Activated naive CD4-positive, alpha-beta T cell treated with anti-CD3 and anti-CD28 coated beads, Interleukin-2, amount 50 U/mL, for 72 hours (primary cell): ENCODE measurements at regions not wholly inside any gene's neighbourhood (a gene's known extent, or its start where the extent isn't known, plus 50 kb on each side); places are given as distances from the start of the nearest gene placed in this dataset.
"Not testable (repeated sequence)": the region's sequence is repeated elsewhere in the genome, so short reads cannot be mapped to it uniquely, and the experiment has no call there.

Source experiments
- ATAC-seq, 2 donors: fragments of 150-1000 bp; cut with Tn5 transposase; 2 replicates each; pipeline ENCODE4 v1.10.0; 2021; ENCODE audit warnings: mild to moderate bottlenecking in 2 of 2, moderate library complexity in 2 of 2
- DNase-seq, 2 donors: peaks; one replicate each; pipeline ENCODE4 v3.0.0; 2021 to 2022; ENCODE audit warnings: low spot score in 2 of 2
- H3K27ac Mint-ChIP-seq, 2 donors: one replicate each; pipeline ENCODE4 v1.8.0; 2022; ENCODE audit warnings: mild to moderate bottlenecking in 2 of 2, mixed read lengths in 2 of 2
- H3K36me3 Mint-ChIP-seq, 2 donors: one replicate each; pipeline ENCODE4 v1.8.0; 2022; ENCODE audit warnings: mixed read lengths in 2 of 2
- H3K9me3 Mint-ChIP-seq, 2 donors: one replicate each; pipeline ENCODE4 v1.8.0; 2022; ENCODE audit warnings: mixed read lengths in 2 of 2

DNA sequence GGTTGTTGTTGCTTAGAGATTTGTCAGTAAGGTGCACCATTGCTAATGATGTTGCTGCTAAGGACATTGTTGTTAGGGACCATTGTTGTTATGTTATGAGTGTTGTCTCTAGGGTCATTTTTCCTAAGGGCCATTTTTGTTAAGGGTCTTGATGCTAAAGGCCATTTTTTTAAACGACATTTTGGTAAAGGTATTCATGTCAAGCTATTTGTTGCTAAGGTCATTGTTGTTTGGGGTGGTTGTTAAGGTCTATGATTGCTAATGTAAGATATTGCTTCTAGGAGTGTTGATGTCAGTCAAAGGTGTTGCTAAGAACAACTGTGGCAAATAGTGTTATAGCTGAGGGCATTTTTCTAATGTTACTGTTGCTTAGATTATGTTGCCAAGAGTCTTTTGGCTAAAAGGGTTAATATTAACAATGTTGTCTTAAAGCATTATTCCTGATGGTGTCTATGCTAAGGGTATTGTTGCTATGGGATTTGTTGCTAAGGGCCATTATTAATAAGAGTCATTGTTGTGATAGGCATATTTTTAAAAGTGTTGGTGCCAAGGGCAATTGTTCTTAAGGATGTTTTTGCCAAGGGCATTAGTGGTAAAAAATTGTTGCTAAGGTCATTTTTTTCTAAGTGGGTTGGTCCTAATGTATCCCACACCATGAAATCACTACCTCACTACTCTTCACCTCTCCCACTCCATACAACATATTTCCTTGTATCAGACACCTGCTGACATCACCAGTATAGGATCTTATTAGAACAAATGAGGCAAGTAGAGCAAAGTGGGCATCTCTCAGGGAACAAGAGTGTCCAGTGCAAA, 56.2 kb downstream of the SPATA31A6 start:
- not testable (repeated sequence) for ATAC-seq, DNase-seq, H3K27ac Mint-ChIP-seq, H3K9me3 Mint-ChIP-seq, H3K36me3 Mint-ChIP-seq

DNA sequence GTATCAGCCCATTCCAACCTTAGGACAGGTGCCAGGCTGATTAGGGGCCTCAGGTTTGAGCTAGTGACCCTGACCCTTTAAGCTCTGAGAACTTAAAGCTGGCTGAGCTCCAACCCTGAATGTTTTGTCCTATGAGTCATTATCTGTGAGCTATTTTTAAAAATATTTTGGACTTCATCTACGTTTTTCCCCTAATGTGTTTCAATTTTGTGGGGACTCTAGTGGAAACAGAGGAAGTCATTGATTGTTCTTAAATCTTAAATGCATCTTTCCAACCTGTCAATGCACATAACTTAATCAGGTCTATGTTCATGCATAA, 56.8 kb downstream of the SPATA31A6 start:
- ATAC-seq, H3K27ac Mint-ChIP-seq, H3K9me3 Mint-ChIP-seq, H3K36me3 Mint-ChIP-seq, DNase-seq: not testable (repeated sequence)

DNA sequence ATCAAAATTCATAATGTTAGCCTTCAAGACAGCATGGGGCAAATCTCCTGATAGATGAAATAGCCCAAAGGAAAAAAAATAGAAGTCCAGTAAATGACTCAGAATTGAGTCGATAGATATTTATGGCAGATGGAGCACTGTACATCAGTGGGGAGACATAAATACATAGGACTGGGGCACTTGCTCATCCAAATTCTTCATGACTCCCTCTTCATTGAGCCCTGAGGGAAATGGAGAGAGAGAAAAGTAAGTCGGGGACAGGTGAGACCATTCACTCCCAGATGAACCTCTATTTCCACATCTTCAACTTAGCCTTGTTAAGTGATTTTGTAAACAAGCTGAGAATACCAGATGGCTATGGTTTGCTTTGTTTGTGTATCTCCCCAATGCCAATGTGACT, 59.8 kb downstream of the SPATA31A6 start:
- not testable (repeated sequence) for H3K9me3 Mint-ChIP-seq, H3K36me3 Mint-ChIP-seq, H3K27ac Mint-ChIP-seq, DNase-seq, ATAC-seq

- H3K27ac Mint-ChIP-seq, ATAC-seq, H3K36me3 Mint-ChIP-seq, H3K9me3 Mint-ChIP-seq, DNase-seq: not testable (repeated sequence)
Measured at GRCh38 chr9:42243822-42244221, 60.4 kb downstream of the SPATA31A6 start.

DNA sequence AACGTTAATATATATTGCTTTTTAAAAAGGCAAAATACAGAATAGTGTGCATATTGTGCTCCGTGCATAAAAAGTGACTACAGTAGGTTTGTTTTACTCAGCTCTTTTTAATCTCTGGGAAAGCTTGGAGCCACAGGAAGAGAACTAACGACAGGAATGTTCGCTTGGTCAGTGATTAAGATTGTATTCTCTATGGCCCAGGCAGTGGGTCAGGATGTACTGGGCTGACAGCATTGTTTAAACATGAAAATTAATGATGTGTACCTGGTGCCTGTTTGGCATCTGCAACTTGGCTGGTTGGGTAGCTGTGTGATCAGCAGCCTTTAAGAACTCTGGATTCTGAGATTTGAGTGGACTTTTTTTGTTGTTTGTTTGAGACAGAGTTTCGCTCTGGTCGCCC, 85.3 kb downstream of the SPATA31A6 start:
- not testable (repeated sequence) for DNase-seq, H3K36me3 Mint-ChIP-seq, ATAC-seq, H3K27ac Mint-ChIP-seq
- peaks cover 9 to 10% of the 10 kb centered on the region in 2 donors for H3K9me3 Mint-ChIP-seq

GRCh38 chr9:42269171-42269570, 85.7 kb downstream of the SPATA31A6 start:
- H3K36me3 Mint-ChIP-seq, ATAC-seq, H3K9me3 Mint-ChIP-seq, H3K27ac Mint-ChIP-seq, DNase-seq: not testable (repeated sequence)

GRCh38 chr9:42273191-42273590, 89.7 kb downstream of the SPATA31A6 start:
- not testable (repeated sequence) for ATAC-seq, H3K36me3 Mint-ChIP-seq, H3K27ac Mint-ChIP-seq, H3K9me3 Mint-ChIP-seq, DNase-seq

DNA sequence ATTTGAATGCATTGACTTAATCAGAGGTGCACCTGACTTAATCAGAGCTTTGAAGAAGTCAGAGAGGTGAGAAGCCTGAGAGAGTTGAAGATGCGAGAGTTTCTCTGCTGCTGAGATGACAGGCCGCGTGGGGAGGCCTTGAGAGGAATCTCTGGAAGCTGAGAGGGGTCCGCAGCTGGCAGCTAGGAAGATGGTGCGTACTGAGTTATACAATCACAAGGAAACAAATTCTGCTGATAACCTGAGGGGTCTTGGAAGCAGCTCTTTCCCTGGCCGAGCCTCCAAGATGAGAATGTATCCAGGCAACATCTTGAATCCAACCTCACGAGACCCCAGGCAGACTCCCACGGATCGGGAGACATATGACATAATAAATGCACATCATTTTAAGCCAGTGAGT, 91.7 kb downstream of the SPATA31A6 start:
- Mint-ChIP-seq H3K36me3 (no peaks in the 10 kb centered on the region), H3K27ac (no peak overlapping the region), H3K9me3 (no peaks in the 10 kb centered on the region)
- DNase-seq (no peak), ATAC-seq (no peak)

DNA sequence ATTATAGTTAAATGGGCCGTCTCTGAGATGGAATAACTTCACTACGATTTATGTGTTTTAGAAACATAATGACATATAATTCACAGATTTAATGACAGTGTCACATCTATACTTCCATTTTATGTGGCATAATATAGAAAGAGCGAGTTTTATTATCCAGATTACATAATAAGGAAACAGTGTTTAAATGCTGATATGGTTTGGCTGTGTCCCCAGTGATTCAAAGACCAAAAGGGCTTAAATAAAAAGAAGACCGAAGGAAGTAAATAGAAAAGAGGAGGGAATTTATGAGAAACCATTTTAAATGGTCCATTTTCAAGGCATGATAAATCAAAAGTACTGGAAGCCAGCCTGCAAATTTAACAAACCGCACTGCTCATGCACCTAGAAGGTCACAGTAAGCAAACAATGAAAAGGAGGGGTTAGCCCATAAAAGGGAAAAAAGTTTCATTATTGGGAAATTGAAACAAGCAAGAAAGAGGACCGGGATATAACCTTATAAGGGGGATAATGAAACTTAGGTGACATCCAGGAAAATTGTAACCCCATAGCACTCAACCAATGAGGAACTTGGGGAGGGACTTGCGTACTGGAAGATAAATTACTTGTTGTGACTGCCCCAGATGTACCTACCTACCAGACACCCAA, 99.2 kb downstream of the SPATA31A6 start:
- H3K36me3 Mint-ChIP-seq, DNase-seq, H3K9me3 Mint-ChIP-seq, ATAC-seq, H3K27ac Mint-ChIP-seq: not testable (repeated sequence)

DNA sequence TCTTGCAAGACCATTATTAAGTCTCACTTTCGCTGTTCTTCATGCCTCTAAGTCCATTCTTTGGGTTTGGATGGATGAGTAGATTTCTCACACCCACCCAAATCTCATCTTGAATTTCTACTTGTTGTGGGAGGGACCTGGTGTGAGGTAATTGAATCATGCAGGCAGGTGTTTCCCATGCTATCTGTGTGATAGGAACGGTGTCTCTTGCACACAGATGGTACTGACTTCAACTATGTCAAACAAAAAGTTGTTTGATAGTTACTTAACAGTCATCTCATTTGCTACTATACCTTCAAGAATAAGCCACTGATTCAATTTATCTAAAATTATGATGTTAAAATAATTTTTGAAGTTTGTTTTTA, 99.7 kb downstream of the SPATA31A6 start:
- H3K36me3 Mint-ChIP-seq, ATAC-seq, H3K9me3 Mint-ChIP-seq, DNase-seq, H3K27ac Mint-ChIP-seq: not testable (repeated sequence)

DNA sequence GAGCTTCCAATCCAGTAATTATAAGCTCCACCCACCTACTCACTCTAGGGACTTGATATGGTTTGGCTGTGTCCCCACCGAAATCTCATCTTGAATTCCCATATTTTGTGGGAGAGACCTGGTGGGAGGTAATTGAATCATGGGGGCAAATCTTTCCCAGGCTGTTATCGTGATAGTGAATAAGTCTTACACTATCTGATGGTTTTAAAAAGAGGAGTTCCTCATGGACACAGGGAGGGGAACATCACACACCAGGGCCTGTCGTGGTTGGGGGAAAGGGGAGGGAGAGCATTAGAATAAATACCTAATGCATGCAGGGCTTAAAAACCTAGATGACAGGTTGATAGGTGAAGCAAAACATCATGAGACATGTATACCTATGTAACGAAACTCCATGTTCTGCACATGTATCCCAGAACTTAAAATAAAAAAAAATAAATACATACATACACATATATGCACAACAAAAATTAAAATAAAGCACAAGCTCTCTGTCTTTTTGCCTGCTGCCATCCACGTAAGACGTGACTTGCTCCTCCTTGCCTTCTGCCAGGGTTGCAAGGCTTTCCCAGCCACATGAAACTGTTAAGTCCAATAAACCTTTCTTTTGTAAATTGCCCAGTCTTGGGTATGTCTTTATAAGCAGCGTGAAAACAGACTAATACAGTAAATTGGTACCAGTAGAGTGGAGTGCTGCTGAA, 102.8 kb downstream of the SPATA31A6 start:
- not testable (repeated sequence) for H3K27ac Mint-ChIP-seq, ATAC-seq, DNase-seq, H3K36me3 Mint-ChIP-seq, H3K9me3 Mint-ChIP-seq

DNA sequence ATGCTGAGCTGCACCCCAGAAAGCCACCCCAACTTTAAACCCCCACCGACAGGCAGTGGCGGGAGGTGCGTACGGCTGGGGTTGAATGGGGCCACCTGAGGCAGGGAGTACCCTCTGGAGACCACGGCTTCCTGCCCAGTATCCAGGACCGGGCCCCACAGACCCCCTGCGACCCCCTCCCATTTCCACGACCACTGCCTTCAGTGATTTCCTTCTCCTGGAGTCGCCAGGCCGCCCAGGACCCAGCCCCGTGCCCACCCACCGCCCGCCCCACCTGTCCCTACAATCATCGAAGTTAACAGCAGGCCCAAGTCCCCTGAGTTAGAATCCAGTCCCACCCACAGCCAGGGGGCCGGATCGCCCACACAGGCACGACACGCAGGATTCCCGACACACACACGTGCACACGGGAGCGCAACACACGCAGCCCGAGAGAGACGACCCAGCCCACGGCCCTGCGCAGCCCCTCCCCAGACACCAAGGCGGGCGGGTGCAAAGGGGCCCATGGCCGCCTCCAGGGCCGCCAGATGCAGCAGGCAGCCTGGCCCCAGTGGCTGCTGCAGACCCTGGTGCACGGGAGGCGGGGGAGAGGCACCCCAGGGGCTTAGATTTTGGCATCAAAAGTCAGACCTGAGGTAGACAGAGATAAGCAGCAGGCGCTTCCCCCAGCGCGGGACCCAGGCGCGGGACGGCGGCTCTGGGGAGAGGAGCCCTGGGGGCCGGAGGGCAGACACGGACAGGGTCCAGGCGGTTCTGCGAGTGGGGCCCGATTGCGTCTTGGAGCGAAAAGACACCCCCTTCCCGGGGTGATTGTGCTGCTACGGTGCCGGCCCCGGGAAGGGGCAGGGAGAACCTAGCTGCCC, 104.8 kb downstream of the SPATA31A6 start:
- ATAC-seq = not testable (repeated sequence)

DNA sequence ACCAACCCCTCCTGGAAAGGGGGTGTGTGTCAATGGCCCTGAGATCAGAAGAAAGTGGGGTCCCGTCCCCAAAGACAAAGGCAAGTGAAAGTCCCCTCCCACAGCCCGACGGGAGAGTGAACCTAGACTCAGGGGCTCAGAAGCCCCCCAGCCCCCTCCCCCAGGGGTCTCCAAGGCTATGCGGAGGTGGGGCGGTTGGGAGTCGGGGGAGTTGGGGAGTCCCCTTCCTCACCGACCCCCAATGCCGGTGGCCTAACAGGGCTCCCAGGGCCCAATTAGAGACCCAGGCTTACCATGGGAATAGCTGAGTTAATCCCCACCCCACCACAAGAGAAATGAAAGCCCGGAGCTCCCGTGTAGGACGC, 105.4 kb downstream of the SPATA31A6 start:
- not testable (repeated sequence) for H3K9me3 Mint-ChIP-seq, H3K36me3 Mint-ChIP-seq, H3K27ac Mint-ChIP-seq, ATAC-seq, DNase-seq

More for the DNA sequence above, 104.8 kb downstream of the SPATA31A6 start:
- not testable (repeated sequence) for H3K27ac Mint-ChIP-seq, H3K9me3 Mint-ChIP-seq, H3K36me3 Mint-ChIP-seq, DNase-seq

DNA sequence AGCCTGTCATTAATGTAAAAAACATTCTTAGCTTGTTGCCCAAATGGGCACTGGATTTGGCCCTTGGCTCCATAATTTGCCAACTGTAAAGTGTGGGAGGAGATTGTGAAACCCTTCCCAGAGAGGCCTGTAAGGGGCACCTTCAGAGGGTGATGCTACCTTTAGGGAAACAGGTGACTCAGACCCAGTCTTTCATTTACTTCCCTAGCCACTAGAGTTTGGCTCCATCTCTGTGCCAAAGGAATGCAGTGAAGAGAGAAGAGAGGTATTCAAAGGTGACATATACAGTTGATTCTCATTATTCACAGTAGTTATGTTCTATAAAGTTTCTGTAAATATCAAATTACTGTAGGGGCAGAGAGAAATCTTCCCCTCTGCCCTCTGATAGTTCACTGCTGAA, 116.7 kb downstream of the SPATA31A6 start:
- not testable (repeated sequence) for DNase-seq, H3K9me3 Mint-ChIP-seq, H3K36me3 Mint-ChIP-seq, ATAC-seq, H3K27ac Mint-ChIP-seq

DNA sequence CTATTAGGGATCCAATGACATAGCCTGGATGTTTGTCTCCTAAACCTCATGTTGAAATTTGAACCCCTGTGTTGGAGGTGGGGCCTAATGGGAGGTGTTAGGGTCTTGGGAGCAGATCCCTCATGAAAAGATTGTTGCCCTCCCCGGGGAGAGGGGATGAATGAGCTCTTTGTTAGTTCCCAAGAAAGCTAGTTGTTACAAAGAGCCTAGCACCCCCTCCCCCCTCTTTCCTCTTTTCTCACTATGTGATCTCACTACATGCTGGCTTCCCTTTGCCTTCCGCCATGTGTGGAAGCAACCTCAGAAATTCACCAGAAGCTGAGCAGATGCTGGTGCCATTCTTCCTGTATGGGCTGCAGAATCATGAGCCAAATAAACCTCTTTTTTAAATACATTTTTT, 123.2 kb downstream of the SPATA31A6 start:
- not testable (repeated sequence) for ATAC-seq, H3K9me3 Mint-ChIP-seq, H3K36me3 Mint-ChIP-seq, DNase-seq, H3K27ac Mint-ChIP-seq

DNA sequence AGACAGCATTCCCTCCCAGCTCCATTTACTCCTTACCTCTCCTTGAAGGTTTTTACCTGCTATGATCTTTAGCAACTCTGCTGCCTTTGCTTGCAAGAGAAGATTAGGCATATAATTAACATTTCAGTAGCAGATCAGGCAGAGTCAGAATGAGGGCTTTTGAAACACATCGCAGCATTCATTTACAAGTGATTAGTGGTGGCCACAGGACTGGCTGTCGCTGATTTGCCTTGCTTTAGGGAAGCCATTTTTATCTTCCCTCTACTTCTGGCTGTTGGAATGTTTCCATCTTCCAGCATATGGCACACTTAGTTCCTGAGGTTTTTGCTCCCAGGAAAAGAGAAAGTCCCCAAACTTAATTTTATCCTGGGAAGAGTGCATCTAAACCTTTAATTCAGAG, 124.0 kb downstream of the SPATA31A6 start:
- H3K9me3 Mint-ChIP-seq, H3K36me3 Mint-ChIP-seq, ATAC-seq, H3K27ac Mint-ChIP-seq, DNase-seq: not testable (repeated sequence)

- not testable (repeated sequence) for ATAC-seq, H3K27ac Mint-ChIP-seq, H3K9me3 Mint-ChIP-seq, H3K36me3 Mint-ChIP-seq, DNase-seq
Measured at GRCh38 chr9:42310972-42311371, 127.5 kb downstream of the SPATA31A6 start.
